Inflammatory macrophage treated with lipopolysaccharide for 4 hours (primary cell): ENCODE measurements at regions not wholly inside any gene's neighbourhood (a gene's known extent, or its start where the extent isn't known, plus 50 kb on each side); places are given as distances from the start of the nearest gene placed in this dataset.
"Not testable (repeated sequence)": the region's sequence is repeated elsewhere in the genome, so short reads cannot be mapped to it uniquely, and the experiment has no call there.

ENCODE experiments used
- DNase-seq: peaks from one replicate; pipeline ENCODE4 v3.0.0-alpha.2; 2020

DNA sequence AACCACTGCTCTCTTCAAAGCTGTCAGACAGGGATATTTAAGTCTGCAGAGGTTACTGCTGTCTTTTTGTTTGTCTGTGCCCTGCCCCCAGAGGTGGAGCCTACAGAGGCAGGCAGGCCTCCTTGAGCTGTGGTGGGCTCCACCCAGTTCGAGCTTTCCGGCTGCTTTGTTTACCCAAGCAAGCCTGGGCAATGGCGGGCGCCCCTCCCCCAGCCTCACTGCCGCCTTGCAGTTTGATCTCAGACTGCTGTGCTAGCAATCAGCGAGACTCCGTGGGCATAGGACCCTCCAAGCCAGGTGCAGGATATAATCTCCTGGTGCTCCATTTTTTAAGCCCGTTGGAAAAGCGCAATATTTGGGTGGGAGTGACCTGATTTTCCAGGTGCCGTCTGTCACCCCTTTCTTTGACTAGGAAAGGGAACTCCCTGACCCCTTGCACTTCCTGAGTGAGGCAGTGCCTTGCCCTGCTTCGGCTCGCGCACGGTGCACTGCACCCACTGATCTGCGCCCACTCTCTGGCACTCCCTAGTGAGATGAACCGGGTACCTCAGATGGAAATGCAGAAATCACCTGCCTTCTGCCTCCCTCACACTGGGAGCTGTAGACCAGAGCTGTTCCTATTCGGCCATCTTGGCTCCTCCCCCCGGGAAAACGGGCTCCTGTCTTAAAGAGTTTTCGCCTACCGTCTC, 758.3 kb upstream of the NXPH2 start:
- not testable (repeated sequence) for DNase-seq

GRCh38 chr2:139529080-139529479, 748.9 kb upstream of the NXPH2 start:
- DNase-seq = no peak

DNA sequence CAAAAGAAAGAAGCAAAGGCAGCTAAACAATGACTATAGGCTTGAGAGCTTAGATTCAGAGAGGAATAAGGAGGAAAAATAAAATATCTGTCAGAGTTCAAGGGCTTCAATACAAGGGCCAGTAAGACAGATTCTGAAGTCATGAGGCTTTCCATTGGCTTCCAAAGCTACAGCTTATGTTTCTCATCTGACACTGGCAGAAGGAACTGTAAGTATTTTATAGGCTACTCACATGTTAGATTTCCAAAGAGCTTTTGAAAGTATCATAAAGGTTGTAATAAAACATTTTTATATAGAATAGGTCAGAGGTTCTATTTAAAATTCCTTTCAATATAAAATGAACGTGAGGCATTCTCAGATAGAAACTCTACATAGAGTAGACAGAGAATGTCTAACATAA, 746.6 kb upstream of the NXPH2 start:
- DNase-seq = no peak

DNA sequence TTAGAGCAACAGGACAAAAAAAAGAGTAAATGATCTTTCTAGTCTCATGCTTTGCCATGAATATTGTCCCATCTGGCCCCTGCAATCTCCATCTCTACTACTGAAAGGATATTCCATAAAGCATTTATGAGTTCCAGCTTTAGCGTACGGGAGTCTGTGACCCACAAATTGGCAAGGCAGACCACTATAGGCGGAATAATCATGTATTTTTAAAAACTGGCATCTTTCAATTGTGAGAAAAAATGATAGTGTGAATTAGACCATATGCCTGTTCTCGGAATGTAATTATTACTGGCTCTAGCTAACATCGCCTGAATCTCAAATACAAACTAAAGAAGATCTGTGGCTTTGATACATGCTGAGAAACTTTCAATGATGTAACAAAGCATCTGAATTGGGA, 738.1 kb upstream of the NXPH2 start:
- no peak for DNase-seq

- no peak for DNase-seq
Observed at GRCh38 chr2:139514951-139515350, 734.8 kb upstream of the NXPH2 start.

DNA sequence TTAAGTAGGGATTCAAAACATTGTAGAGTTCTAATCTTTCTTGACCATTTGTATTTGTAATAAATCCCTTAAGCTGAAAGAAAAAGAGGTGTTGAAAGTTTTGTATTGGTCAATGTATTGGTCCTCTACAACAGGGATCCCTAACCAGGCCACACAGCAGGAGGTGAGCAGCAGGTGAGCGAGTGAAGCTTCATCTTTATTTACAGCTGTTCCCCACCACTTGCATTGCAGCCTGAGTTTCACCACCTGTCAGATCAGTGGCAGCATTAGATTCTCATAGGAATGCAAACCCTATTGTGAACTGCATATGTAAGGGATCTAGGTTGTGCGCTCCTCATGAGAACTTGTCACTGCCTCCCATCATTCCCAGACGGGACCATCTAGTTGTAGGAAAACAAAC, 715.7 kb upstream of the NXPH2 start:
- no peak for DNase-seq

GRCh38 chr2:139492131-139492680, 712.0 kb upstream of the NXPH2 start:
- no peak for DNase-seq

DNA sequence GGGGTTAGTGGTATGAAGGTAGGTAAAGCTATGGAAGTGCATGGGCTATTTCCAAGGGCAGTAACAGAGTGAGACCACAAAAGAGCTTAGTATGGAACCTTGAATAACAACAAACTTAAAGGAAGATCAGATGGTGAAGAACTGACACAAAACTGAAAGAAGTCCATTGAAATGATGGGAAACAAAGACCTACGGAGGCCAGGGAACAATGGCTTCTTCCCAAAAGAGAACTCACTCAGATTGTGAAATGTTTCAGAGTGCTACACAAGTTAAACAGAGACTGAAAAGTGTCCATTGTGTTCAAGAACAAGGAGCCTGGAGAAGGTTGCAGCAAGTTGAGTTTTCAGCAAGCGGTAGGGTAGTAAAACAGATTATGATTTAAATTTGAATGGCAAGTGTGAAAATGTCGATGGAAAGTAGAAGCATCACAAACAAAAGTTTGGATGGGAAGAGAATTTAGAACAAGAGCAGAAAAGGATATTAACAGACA, 700.0 kb upstream of the NXPH2 start:
- no peak for DNase-seq

- no peak for DNase-seq
Observed at GRCh38 chr2:139478165-139478914, 698.1 kb upstream of the NXPH2 start.

DNA sequence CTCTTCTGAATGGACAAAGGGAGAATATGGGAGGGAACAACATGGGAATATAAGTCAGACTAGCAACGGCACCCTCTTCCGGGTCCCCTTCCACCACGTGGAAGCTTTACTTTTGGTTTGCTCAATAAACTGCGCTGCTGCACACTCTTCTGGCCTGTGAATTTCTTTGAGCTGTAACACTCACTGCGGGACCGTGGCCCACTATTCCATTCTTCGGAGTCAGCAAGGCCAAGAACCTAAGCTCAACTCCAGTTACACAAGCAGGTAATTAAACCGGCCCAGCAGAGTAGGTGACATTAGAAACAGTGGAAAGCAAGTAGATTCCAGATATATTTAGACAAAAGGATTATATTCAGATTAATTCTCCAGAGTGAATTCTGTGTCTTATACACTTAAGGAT, 697.4 kb upstream of the NXPH2 start:
- no peak for DNase-seq

GRCh38 chr2:139469985-139470384, 689.8 kb upstream of the NXPH2 start:
- no peak for DNase-seq

GRCh38 chr2:139465789-139466188, 685.6 kb upstream of the NXPH2 start:
- no peak for DNase-seq

DNA sequence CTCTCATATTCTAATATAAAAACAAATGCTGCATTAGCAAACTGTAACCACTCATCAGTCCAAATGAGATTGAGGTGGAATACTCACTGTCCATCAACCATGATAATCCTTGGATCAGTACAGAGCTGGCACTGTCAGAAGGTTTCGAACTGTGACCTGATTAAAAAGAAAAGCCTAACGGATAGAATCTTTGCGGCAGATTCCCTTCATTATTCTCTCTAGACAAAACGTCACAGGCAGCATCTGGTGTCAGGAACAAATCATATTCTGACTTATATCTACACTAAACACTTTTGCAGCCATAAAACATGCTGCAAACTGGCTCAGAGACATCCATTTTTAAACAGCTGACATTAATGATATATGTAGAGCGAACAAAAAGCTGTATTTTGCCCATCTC, 677.7 kb upstream of the NXPH2 start:
- no peak for DNase-seq

DNA sequence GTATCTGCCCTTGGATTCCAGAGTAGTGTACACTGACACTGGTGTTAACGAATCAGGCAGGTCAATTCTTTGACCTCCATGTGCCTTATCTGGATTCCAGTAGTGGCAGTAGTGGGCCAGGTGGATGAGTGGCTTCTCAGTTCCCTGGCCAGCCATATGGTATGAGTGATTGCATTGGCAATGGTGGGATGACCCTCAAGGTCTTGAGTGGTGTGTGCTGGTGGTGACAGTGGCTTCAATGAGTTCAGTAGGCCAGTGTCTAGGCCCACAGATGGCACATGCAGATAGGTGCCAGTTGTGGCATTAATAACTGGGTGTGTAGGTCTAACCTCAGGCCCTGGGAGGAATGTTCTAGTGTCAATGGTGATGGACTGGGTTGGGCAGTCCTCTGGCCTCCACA, 674.1 kb upstream of the NXPH2 start:
- DNase-seq = no peak

- DNase-seq = no peak
Observed at GRCh38 chr2:139439100-139439499, 658.9 kb upstream of the NXPH2 start.

DNA sequence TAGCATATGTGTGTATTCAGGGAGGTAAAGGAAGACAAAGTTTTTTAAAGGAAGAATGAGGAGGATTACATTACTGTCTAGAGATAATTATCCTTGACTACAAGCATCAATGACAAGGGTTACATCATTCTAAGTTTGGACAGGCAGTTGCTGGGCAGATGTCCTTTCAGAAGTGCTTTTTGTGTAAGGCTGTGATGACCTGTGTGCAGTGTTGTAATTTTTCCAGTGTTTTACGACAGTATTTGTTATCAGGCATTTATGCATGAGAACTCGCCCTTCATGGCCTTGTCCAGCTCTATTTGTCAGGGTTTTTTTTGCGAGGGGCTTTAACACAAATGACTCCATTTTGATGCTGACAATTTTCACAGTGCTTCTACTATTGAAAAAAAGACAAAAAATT, 658.3 kb upstream of the NXPH2 start:
- DNase-seq = no peak

GRCh38 chr2:139427164-139427563, 647.0 kb upstream of the NXPH2 start:
- no peak for DNase-seq

DNA sequence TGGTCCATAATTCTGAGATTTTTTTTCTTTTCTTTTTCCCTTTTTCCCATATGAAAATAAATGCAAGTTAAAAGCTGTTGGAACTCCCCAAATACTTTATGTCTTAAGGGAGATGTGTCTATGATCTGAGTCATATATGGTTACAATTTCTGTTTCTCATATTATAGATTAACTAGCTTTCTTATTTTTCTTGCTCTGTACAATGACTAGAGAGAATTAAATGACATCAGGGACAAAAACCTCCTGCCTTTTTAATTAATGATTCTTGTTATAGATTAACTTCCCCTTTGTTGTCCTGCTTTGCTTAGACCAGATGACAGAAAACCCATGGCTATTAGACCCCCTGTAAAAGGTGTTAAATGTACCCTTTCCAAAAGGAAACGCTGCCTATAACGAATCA, 643.9 kb upstream of the NXPH2 start:
- DNase-seq = no peak

DNA sequence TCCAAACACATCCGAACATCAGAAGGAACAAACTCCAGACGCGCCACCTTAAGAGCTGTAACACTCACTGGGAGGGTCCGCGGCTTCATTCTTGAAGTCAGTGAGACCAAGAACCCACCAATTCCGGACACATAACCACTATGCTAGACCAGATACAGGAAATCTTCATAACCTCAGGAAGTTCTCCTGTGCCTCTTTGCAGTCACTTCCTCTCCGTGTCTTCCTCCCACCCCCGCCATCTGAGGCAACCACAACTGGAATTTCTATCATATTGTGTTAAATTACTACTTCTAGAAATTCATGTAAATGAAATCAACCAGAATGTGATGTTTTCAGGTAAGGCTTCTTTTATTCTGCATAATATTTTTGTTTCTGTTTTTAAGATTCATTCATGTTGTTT, 631.0 kb upstream of the NXPH2 start:
- DNase-seq = no peak

- not testable (repeated sequence) for DNase-seq
Observed at GRCh38 chr2:139410833-139411174, 630.6 kb upstream of the NXPH2 start.

DNA sequence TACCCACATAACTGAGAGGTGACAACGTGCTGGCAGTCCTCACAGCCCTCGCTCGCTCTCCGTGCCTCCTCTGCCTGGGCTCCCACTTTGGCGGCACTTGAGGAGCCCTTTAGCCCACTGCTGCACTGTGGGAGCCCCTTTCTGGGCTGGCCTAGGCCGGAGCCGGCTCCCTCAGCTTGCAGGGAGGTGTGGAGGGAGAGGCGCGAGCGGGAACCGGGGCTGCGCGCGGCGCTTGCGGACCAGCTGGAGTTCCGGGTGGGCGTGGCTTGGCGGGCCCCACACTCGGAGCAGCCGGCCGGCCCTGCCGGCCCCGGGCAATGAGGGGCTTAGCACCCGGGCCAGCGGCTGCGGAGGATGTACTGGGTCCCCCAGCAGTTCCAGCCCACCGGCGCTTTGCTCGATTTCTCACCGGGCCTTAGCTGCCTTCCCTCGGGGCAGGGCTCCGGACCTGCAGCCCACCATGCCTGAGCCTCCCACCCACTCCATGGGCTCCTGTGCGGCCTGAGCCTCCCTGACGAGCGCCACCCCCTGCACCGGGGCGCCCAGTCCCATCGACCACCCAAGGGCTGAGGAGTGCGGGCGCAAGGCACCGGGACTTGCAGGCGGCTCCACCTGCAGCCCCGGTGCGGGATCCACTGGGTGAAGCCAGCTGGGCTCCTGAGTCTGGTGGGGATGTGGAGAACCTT, 630.1 kb upstream of the NXPH2 start:
- not testable (repeated sequence) for DNase-seq

DNA sequence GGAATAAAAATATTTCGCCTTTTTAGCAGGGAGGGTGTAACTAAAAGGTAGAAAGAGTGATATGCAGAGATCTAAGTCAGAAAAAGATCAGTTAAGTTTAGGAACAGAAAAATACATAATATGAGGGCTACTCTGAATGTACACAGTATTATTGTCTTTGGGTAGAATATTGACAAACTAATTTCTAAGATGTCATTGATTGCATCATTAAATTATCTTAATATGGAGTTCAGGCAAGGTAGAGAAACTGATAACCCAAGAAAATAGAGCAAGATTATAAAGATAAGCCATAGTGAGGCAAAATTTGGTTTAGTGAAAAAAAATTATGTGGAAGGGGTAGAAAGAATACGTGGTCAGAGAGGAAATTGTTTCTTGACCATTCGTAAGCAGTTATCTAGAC, 629.0 kb upstream of the NXPH2 start:
- DNase-seq = no peak

GRCh38 chr2:139403948-139404347, 623.8 kb upstream of the NXPH2 start:
- no peak for DNase-seq

DNA sequence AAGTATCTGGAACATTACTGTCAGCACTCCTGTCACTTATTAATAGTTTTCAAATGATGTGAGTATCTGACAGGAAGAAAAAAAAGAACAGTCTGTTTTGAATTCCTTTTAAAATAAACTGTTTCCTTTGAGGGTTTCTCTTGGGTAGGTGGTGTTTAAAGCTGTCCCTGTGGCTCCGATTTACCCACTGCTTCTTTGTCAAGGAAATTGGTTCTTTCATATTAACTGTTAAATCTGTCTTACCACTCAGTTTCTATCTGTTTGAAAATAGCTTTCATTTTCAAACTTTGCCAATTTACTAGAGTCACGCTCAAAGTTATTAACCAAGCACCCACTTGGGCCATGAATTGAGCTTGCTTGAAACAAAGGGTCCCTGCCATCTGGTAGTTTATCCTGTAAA, 614.6 kb upstream of the NXPH2 start:
- no peak for DNase-seq
